Breast epithelium (tissue), 3 donors: ENCODE measurements at regions not wholly inside any gene's neighbourhood (a gene's known extent, or its start where the extent isn't known, plus 50 kb on each side); places are given as distances from the start of the nearest gene placed in this dataset.

ENCODE experiments used
- POLR2A ChIP-seq: fragments of 450-650 bp; IDR thresholded peaks from one replicate; pipeline ENCODE4 v1.6.1; 2016; ENCODE audit warnings: antibody characterized with exemption, mild to moderate bottlenecking, moderate library complexity
- POLR2AphosphoS5 ChIP-seq, 3 donors: sonication (generic); formaldehyde crosslinking; IDR thresholded peaks; one replicate each; pipeline ENCODE4 v1.6.1; 2017; ENCODE audit warnings: antibody characterized with exemption in 3 of 3
- TF ChIP-seq, protein P1 (sequence below), 3 donors: fragments of 450-650 bp; IDR thresholded peaks; one replicate each; pipeline ENCODE4 v1.5.1; 2016 to 2017; ENCODE audit warnings: antibody characterized with exemption in 3 of 3, mild to moderate bottlenecking in 3 of 3, moderate library complexity in 3 of 3

GRCh38 chr1:178648151-178648550, 76.9 kb upstream of the RALGPS2 start:
- TF ChIP-seq POLR2A = no peak
- TF ChIP-seq, protein P1, sequence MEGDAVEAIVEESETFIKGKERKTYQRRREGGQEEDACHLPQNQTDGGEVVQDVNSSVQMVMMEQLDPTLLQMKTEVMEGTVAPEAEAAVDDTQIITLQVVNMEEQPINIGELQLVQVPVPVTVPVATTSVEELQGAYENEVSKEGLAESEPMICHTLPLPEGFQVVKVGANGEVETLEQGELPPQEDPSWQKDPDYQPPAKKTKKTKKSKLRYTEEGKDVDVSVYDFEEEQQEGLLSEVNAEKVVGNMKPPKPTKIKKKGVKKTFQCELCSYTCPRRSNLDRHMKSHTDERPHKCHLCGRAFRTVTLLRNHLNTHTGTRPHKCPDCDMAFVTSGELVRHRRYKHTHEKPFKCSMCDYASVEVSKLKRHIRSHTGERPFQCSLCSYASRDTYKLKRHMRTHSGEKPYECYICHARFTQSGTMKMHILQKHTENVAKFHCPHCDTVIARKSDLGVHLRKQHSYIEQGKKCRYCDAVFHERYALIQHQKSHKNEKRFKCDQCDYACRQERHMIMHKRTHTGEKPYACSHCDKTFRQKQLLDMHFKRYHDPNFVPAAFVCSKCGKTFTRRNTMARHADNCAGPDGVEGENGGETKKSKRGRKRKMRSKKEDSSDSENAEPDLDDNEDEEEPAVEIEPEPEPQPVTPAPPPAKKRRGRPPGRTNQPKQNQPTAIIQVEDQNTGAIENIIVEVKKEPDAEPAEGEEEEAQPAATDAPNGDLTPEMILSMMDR (IDR thresholded peaks at IDR 0.05) = no peak
- no peak for TF ChIP-seq POLR2AphosphoS5 (IDR thresholded peaks at IDR 0.05)
